NCI-H2029 (cell line): ENCODE measurements at regions not wholly inside any gene's neighbourhood (a gene's known extent, or its start where the extent isn't known, plus 50 kb on each side); places are given as distances from the start of the nearest gene placed in this dataset.

Source experiments
- DNase-seq: peaks from one replicate; lab custom pipeline; 2025; lab: John Stamatoyannopoulos, UW

DNA sequence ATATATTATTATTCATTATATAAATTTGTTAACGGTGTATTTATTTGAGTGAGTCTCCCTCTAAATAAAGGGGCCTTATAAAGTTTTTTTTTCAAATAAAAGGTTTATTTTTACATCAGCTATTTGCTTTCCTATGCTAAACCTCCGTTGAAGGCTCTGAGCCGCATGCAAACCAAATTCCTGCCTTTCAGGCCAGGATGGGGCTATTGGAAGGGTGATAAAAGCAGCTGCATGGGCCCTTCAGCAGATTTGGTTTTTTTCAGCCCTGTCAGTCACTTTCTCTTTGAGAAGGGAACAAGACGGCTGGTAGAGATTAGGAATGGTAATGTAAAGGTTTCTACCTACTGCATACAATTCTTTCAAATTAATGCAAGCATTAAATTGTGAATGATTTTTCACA is 244.2 kb downstream of the WNT5A start:
- no peak for DNase-seq

DNA sequence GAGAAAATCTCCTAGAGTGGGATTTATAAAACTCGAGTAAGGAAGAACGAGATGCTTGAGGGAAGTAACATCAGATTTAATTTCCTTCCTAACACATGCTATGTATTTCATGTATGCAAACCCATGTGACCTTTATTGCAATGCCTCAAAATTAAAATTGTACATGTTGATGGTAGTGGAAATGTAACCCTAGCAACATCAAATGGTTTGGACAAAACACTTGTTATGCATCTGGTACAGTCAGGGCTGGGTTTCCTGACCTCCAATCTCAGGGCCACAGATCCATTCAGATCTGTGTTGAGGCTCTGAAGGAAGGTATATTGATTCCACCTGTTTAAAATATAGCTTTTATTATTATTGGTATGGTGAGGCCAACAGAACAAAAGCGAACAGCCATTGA is 246.0 kb downstream of the WNT5A start:
- DNase-seq: no peak

DNA sequence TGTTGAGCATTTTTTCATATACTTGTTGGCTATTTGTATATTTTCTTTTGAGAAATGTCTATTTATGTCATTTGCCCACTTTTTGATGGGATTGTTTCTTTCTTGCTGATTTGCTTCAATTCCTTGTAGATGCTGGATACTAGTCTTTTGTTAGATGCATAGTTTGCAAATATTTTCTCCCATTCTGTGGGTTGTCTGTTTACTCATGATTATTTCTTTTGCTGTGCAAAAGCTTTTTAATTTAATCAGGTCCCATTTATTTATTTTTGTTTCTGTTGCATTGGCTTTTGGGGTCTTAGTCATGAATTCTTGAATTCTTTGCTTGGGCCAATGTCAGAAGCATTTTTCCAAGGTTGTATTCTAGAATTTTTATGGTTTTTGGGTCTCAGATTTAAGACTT is 251.7 kb downstream of the WNT5A start:
- no peak for DNase-seq

- no peak for DNase-seq
These were observed 260.4 kb downstream of the WNT5A start for GRCh38 chr3:55226696-55227095.

DNA sequence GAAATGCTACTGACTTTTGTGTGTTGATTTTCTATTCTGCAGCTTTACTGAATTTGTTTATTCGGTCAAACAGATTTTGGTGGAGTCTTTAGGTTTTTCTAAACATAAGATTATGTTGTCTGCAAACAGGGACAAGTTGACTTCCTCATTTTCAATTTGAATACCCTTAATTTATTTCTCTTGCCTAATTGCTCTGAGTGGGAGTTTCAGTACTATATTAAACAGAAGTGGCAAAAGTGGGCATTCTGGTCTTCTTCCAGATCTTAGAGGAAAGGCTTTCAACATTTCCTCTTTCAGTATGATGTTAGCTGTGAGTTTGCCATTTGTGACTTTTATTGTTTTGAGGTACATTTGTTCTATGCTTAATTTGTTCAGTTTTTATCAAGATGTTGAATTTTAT is 268.5 kb downstream of the WNT5A start:
- DNase-seq: no peak

DNA sequence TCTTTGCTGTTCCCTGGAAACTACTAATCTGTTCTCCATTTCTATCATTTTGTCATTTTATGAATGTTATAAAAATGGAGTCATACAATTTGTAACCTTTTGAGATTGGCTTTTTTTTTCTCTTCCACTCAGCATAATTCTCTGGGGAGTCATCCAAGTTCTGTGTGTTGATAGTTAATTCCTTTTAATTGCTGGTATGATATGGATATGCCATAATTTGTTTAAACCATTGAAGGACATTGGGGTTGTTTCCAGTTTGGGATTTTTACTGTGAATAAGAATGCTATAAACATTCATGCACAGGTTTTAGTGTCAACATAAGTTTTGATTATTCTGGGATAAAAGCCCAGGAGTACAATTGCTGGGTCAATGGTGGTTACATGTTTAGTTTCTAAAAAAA is 279.4 kb downstream of the WNT5A start:
- DNase-seq: no peak

DNA sequence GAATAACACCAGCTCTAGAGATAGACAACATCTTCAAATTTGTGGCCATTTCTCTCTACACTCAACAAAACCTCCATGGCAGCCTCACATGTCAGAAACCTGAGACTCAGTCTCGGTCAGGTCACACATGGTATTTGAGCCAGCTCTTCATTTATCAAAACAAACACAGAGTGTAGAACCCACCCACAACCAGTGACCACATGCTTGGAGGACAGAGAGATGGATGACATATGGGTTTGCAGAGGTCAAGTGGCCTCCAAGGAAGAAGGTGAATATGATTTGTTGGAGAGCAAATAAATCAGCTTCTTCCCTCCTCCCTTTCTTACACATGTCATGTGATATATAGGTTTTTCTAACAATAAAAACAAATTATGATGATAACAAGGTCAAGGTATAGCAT is 278.1 kb upstream of the LRTM1 start:
- DNase-seq: no peak

DNA sequence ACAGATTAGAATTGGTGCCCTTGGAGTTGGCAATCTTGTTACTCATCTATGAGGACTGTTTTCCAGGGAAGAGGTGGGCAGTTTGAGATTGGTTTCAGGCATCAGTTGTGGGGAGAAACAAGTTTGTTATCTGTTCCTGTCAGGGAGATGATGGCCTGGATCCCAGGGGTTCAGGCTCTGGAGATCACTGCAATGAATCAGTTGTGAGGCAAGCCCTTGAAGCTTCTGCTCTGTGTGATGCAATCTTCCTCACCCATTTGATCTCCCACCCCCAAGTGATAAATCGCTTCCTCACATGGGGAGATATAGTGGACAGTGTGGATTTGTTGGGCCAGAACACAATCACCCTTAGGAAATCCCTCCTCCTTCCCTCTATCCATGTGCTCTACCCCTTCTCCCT is 276.6 kb upstream of the LRTM1 start:
- no peak for DNase-seq

DNA sequence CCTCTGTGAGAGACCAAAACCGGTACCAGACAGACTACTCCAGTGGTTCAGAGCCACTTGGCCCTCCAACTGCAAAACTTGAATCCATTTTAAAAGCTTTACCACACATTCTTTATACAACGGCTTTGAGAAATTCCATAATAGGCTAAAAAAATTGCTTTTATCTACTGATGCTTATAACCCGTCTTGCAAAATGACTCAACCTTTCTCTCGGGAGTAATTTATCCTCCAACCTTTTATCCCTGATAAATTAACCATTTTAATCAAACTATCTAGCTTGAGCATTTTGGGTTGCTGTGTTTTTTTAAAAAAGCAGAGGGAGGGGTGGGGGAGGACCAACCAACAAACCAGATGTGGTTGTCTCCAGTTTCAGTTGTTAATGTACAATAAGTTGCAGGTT is 275.7 kb upstream of the LRTM1 start:
- DNase-seq: no peak

DNA sequence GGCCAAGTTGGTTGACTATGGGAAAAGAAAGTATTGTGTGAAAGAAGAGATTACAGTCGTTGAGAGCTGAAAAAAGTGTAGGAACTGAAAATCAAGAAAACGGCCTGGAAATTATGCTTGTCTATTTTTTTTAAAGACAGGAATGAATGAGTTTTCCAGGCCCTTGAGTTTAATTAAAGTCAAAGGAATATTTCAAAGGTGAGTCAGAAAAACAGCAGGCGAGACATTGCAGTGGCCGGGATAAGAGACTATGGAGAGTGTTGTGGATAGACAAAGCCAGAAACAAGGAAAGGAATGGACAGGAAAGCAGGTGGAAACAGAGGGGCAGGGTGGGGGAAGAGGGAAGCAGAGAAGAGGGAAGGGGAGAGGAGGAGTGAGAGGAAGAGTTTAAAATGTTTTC is 275.1 kb upstream of the LRTM1 start:
- DNase-seq: no peak

DNA sequence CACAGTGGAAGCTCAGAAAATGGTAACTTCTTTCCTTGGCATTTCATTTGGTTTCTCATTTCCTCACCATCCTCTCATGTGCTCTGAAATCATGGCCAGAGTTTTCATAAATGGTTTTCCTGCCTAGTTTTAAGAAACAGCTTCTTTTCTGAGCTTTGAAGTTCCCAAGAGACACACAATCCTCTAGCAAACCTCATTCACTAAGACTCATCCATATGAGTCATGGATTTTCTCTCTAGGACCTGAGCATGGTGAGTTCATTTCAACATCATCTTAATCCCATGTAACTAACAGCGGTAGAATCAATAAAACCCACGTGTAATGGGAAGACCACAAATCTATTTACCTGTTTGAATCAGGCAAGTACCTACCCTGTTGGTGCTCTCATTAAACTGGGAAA is 274.5 kb upstream of the LRTM1 start:
- DNase-seq: no peak

DNA sequence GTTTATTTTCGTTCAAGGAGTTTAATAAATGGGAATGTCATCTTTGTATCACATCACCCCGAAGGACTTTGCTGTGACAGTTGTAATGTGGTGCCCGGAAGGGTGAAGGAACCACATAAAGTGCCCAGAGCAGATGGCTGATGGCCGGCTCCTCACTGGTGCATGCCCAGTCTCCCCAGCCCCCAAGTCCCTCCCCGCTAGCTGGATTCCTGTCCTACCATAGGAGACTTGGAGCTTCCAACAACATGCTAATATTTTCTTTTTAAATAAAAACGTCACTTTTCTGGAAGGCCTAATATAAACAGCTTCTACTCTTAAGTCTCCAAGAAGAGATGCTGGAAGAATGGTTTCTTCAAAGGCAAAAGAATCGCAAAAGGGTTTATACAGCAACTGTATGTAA is 273.9 kb upstream of the LRTM1 start:
- DNase-seq: no peak

DNA sequence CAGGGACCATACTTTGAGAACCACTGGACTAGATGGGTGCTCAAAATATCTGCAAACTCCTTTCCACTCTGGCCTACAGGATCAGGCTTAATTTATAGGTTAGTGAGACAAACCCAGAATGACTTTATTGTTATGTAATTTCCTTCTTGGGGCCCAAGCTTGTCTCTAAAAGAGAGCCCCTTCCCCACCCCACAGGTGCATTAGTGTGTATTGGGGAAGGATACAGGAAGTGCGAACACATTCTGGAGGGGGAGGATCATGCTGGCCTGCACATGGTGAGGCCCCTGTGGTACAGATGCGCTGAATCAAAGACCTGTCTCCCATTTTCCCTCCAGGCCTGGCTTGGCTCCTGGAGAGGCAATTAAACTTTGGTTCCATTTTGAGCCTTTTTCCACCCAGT is 273.0 kb upstream of the LRTM1 start:
- DNase-seq: no peak

GRCh38 chr3:55198554-55198953 is 270.7 kb upstream of the LRTM1 start:
- DNase-seq: no peak

DNA sequence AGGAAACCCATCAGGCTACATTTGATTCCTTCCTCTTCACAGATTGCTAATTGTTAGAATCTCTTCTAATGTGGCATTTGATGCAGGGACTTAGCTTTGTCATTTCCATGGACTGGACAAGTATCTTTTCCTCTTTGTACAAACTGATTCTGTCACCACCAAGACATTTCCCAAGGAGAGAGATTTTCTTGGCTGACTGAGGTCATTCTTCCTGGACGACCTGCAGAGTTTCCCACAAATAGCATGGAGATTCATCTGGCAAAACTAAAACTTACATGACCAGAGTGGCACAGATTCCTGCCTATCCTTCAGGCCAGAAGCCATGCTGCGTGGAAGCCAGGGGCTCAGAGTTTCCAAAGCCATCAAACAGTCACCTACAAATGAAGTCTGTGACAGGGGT is 269.2 kb upstream of the LRTM1 start:
- DNase-seq: no peak

DNA sequence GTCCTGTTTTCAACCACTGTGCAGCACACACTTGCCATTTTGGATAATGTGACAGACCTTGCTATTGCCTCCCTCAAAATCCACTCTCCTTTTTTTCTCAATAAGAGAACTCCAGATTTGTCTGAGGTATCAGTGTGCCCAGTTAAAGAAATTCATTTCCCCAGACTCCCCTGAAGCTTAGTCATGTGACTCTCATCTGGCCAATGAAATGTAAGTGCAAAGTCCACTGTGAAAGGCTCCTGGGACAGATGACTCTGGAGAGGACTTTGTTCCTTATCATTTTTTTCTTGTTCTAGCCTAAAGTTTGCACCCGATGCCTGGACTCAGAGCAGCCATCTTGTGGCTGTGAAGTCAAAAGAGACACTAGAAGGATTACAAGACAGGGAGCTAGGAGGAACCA is 268.6 kb upstream of the LRTM1 start:
- DNase-seq: no peak

DNA sequence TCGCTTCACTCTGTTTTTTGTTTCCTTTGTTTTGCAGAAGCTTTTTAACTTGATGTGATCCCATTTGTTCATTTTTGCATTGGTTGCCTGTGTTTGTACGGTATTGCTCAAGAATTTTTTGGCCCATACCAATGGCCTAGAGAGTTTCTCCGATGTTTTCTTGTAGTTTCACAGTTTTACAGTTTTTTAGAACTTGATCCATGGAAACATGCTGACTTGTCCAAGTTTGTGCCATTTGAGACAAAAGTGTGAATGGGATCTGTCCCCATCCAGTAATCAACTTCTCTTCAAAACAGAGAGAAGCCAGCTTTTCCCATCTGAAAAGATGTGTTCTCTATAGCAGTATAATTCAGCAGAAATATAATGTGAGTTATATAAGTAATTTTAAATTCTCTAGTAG is 266.5 kb upstream of the LRTM1 start:
- no peak for DNase-seq

- no peak for DNase-seq
These were observed 264.3 kb upstream of the LRTM1 start for GRCh38 chr3:55191911-55192775.

DNA sequence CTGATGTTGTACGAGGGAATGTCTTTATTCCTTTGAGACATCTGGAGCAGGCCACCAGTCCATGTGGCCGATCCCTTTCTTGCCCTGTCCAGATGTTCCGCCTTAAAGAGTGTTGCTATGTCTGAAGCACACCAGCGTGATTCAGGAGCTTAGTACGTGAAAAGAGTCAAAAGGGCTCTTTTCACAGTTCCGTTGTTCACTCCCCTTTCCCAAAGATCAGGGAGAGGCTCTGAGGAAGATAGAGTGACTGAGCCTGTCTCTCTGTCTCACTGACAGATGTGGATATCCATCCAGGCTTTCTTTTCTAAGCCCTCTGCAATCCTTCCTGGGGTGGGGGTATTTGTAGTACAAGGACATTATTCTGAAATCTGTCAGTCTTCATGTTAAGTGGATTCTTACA is 262.5 kb upstream of the LRTM1 start:
- DNase-seq: no peak

DNA sequence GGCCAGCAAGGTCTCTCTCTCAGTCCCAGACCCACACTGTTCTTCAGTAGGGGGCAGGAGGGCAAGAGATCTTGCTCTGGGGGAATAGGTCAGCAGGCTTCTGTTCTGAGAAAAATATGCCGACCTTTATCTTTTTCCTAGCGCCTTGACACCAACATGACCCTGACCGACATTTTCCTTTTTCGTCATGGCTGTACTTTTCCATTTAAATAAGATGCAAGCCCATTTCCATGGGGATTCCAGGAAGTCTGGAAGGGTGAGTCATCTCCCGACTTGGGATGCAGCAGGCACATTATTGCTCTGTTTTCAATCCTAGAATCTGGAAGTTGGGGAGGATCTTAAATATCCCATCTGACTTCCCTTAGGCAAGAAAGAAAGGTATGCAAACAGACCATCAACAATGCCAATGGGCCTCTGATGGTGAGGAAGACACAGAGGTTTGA is 261.5 kb upstream of the LRTM1 start:
- DNase-seq: no peak

DNA sequence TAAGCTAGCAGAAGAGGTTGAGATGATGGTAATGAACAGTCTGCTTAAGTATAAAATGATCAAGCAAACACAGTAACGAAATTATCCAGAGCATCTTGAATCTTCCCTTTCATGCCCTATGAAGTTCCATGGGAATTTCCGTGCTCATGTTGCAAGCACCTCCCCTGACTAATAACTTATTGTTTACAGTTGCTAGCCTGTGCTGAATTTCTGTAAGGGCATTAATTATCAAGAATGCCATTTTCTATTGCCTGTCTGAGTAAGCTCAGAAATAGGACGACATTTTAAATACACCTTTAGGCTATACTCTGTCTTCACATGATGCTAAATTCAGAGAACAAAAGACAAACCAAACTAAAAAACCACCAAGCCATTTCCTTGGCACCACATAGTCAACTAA is 257.5 kb upstream of the LRTM1 start:
- no peak for DNase-seq

DNA sequence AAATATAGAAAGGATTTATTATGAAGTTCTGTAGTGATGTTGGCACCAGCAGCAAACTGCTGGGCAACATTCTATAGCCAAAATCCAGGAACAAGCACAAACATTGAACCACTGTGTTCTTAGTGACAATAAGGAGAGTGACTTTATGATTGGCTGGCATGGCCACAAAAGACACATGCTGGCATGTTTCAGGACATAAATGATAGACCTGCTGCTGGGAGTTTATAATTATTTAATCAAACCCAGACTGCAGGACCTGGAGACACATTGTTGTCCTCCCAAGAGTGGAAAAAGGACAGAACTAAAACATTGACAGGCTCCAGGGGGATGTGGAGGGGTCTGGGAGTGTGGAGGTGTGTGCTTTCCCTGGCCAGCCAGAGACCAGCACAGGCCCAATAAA is 255.3 kb upstream of the LRTM1 start:
- no peak for DNase-seq

GRCh38 chr3:55180936-55181535 is 253.2 kb upstream of the LRTM1 start:
- DNase-seq: no peak

- no peak for DNase-seq
These were observed 252.3 kb upstream of the LRTM1 start for GRCh38 chr3:55180161-55180560.
